Mesenchymal stem cell (in vitro differentiated cells and primary cell): ENCODE measurements at regions not wholly inside any gene's neighbourhood (a gene's known extent, or its start where the extent isn't known, plus 50 kb on each side); places are given as distances from the start of the nearest gene placed in this dataset.
"Not testable (repeated sequence)": the region's sequence is repeated elsewhere in the genome, so short reads cannot be mapped to it uniquely, and the experiment has no call there.

Source experiments
- DNase-seq: peaks from one replicate; pipeline ENCODE4 v3.0.0-alpha.2; 2013
- H2AFZ ChIP-seq: one replicate; pipeline ENCODE4 v1.6.1; 2013; ENCODE audit warnings: low read depth, mild to moderate bottlenecking, control low read depth, inconsistent platforms, low read length, moderate library complexity
- H2AK5ac ChIP-seq: 2 replicates; pipeline ENCODE4 v1.6.1; 2013; ENCODE audit warnings: low read length, moderate library complexity, mild to moderate bottlenecking, inconsistent platforms; ENCODE audit not compliant: severe bottlenecking
- H2BK120ac ChIP-seq: one replicate; pipeline ENCODE4 v1.6.1; 2013; ENCODE audit warnings: low read depth, mild to moderate bottlenecking, inconsistent platforms, low read length, moderate library complexity
- H2BK12ac ChIP-seq, 2 experiments: one replicate each; pipeline ENCODE4 v1.6.1; 2013; ENCODE audit warnings: inconsistent platforms in 2 of 2, low read length in 2 of 2, mild to moderate bottlenecking in 2 of 2, moderate library complexity in 2 of 2, control low read depth in 1 of 2
- H2BK15ac ChIP-seq: one replicate; pipeline ENCODE4 v1.6.1; 2013; ENCODE audit warnings: mild to moderate bottlenecking, low read depth, inconsistent platforms; ENCODE audit not compliant: poor library complexity, severe bottlenecking
- H2BK5ac ChIP-seq: 2 replicates; pipeline ENCODE4 v1.6.1; 2013; ENCODE audit warnings: low read depth, mild to moderate bottlenecking, low read length, control low read depth, inconsistent platforms; ENCODE audit not compliant: poor library complexity, severe bottlenecking
- H3K14ac ChIP-seq, 2 experiments: one replicate each; pipeline ENCODE4 v1.6.1; 2013; ENCODE audit warnings: inconsistent platforms in 2 of 2, low read length in 2 of 2, control low read depth in 1 of 2, mild to moderate bottlenecking in 1 of 2, moderate library complexity in 1 of 2
- H3K18ac ChIP-seq, 2 experiments: one replicate each; pipeline ENCODE4 v1.6.1; 2013; ENCODE audit warnings: inconsistent platforms in 2 of 2, low read length in 2 of 2, control low read depth in 1 of 2, low read depth in 1 of 2, mild to moderate bottlenecking in 1 of 2
- H3K23ac ChIP-seq, 2 experiments: one replicate each; pipeline ENCODE4 v1.6.1; 2013; ENCODE audit warnings: inconsistent platforms in 2 of 2, low read length in 2 of 2, mild to moderate bottlenecking in 2 of 2, moderate library complexity in 2 of 2, control low read depth in 1 of 2
- H3K27ac ChIP-seq: 2 replicates; pipeline ENCODE4 v1.5.1; 2013; ENCODE audit warnings: mild to moderate bottlenecking, moderate library complexity, low read length, control low read depth, inconsistent platforms; ENCODE audit not compliant: poor library complexity, severe bottlenecking
- H3K27me3 ChIP-seq, 2 experiments: 2 replicates each; pipeline versions ENCODE4 v1.6.1 to v1.7.0; 2013; ENCODE audit warnings: low read length in 2 of 2, mild to moderate bottlenecking in 2 of 2, moderate library complexity in 2 of 2, control low read depth in 1 of 2, inconsistent platforms in 1 of 2; ENCODE audit not compliant: control insufficient read depth in 1 of 2, insufficient read depth in 1 of 2
- H3K36me3 ChIP-seq, 2 experiments: 2 replicates each; pipeline versions ENCODE4 v1.6.1 to v1.7.0; 2013; ENCODE audit warnings: low read length in 2 of 2, control low read depth in 1 of 2, inconsistent platforms in 1 of 2, low read depth in 1 of 2, mild to moderate bottlenecking in 1 of 2; ENCODE audit not compliant: insufficient read depth in 2 of 2, control insufficient read depth in 1 of 2
- H3K4ac ChIP-seq, 2 experiments: one replicate each; pipeline ENCODE4 v1.6.1; 2013; ENCODE audit warnings: inconsistent platforms in 2 of 2, low read length in 2 of 2, mild to moderate bottlenecking in 2 of 2, moderate library complexity in 2 of 2, control low read depth in 1 of 2, low read depth in 1 of 2
- H3K4me1 ChIP-seq: 2 replicates; pipeline ENCODE4 v1.6.1; 2013; ENCODE audit warnings: low read depth, low read length, control low read depth; ENCODE audit not compliant: control insufficient read depth, insufficient read depth
- H3K4me2 ChIP-seq: 2 replicates; pipeline ENCODE4 v1.6.1; 2013; ENCODE audit warnings: low read length, mild to moderate bottlenecking, inconsistent platforms; ENCODE audit not compliant: poor library complexity, severe bottlenecking
- H3K4me3 ChIP-seq, 2 experiments: 2 replicates each; pipeline versions ENCODE4 v1.5.1 to v1.7.0; 2013; ENCODE audit warnings: low read length in 2 of 2, mild to moderate bottlenecking in 2 of 2, control low read depth in 1 of 2, low read depth in 1 of 2; ENCODE audit not compliant: insufficient read depth in 1 of 2
- H3K79me1 ChIP-seq: replicated peaks from 2 replicates; pipeline ENCODE4 v1.6.1; 2013; ENCODE audit warnings: mild to moderate bottlenecking, control low read depth, low read length, inconsistent platforms; ENCODE audit not compliant: poor library complexity, severe bottlenecking
- H3K9ac ChIP-seq: 2 replicates; pipeline ENCODE4 v1.7.0; 2013; ENCODE audit warnings: mild to moderate bottlenecking, low read length, moderate library complexity
- H3K9me3 ChIP-seq: 2 replicates; pipeline ENCODE4 v1.7.0; 2013; ENCODE audit warnings: mild to moderate bottlenecking, low read length; ENCODE audit not compliant: control insufficient read depth
- H4K8ac ChIP-seq: one replicate; pipeline ENCODE4 v1.6.1; 2013; ENCODE audit warnings: inconsistent platforms, mild to moderate bottlenecking, low read length, moderate library complexity
- H4K91ac ChIP-seq: one replicate; pipeline ENCODE4 v1.6.1; 2013; ENCODE audit warnings: mild to moderate bottlenecking, low read length, inconsistent platforms
- WGBS: methylation state at CpG from one replicate; pipeline ENCODE4 v1.1.7; 2013; ENCODE audit warnings: mixed read lengths; 5-methylcytosine and 5-hydroxymethylcytosine counted together

- H3K27me3 ChIP-seq, H3K4ac ChIP-seq: not testable (repeated sequence)
- WGBS = 86% methylated on average over 8 of the region's 9 CpGs
These were observed 264.6 kb downstream of the ARHGAP12 start for GRCh38 chr10:31664071-31664470.

GRCh38 chr10:31660300-31660699 is 268.3 kb downstream of the ARHGAP12 start:
- Histone ChIP-seq H3K36me3 (no peaks in the 10 kb centered on the region), H2AK5ac (no peak overlapping the region), H2AFZ (peak overlapping the region; percentile 51), H2BK5ac (no peak overlapping the region), H3K4me2 (no peak overlapping the region), H3K9ac (no peak overlapping the region), H4K8ac (no peak overlapping the region), H3K27ac (no peak overlapping the region), H3K4ac (no peak overlapping the region), H2BK120ac (no peak overlapping the region), H2BK12ac (no peak overlapping the region), H4K91ac (no peak overlapping the region), H3K14ac (no peak overlapping the region), H3K4me3 (no peak overlapping the region), H2BK15ac (no peak overlapping the region), H3K18ac (peak overlapping the region in 1 of 2 experiments; percentile 77), H3K79me1 (no peaks in the 10 kb centered on the region), H3K9me3 (no peaks in the 10 kb centered on the region), H3K4me1 (peaks cover 4% of the 10 kb centered on the region), H3K23ac (no peak overlapping the region), H3K27me3 (no peaks in the 10 kb centered on the region)
- peak; percentile 39 for DNase-seq
- WGBS = 14% methylated on average over 7 of the region's 7 CpGs

More at GRCh38 chr10:31664071-31664470, 264.6 kb downstream of the ARHGAP12 start:
- H2BK12ac ChIP-seq, DNase-seq, H3K18ac ChIP-seq, H3K14ac ChIP-seq, H3K4me3 ChIP-seq, H2BK5ac ChIP-seq, H3K79me1 ChIP-seq, H3K9me3 ChIP-seq, H2BK15ac ChIP-seq, H2BK120ac ChIP-seq, H3K9ac ChIP-seq, H4K91ac ChIP-seq, H2AK5ac ChIP-seq, H3K27ac ChIP-seq, H2AFZ ChIP-seq, H3K4me1 ChIP-seq, H3K4me2 ChIP-seq, H3K36me3 ChIP-seq, H3K23ac ChIP-seq, H4K8ac ChIP-seq: not testable (repeated sequence)

GRCh38 chr10:31659665-31660064 is 269.0 kb downstream of the ARHGAP12 start:
- DNase-seq = no peak
- H2BK5ac ChIP-seq = no peak overlapping the region
- H3K14ac ChIP-seq = no peak overlapping the region
- no peak overlapping the region for H2AFZ ChIP-seq
- H3K36me3 ChIP-seq = no peaks in the 10 kb centered on the region
- H4K8ac ChIP-seq = peak overlapping the region; percentile 4
- no peak overlapping the region for H3K23ac ChIP-seq
- no peak overlapping the region for H3K27ac ChIP-seq
- H2BK15ac ChIP-seq = no peak overlapping the region
- no peak overlapping the region for H3K4me2 ChIP-seq
- H2AK5ac ChIP-seq = peak overlapping the region; percentile 22
- H3K18ac ChIP-seq = peak overlapping the region; percentile 46 to 77
- H2BK12ac ChIP-seq = peak overlapping the region in 1 of 2 experiments; percentile 5
- no peak overlapping the region for H3K4me3 ChIP-seq
- 73% methylated on average over 4 of the region's 4 CpGs for WGBS
- no peak overlapping the region for H3K9ac ChIP-seq
- H3K4ac ChIP-seq = no peak overlapping the region
- H3K4me1 ChIP-seq = peaks cover 4% of the 10 kb centered on the region
- H2BK120ac ChIP-seq = peak overlapping the region; percentile 77
- peak overlapping the region; percentile 46 for H4K91ac ChIP-seq
- H3K79me1 ChIP-seq = no peaks in the 10 kb centered on the region
- H3K9me3 ChIP-seq = no peaks in the 10 kb centered on the region
- no peaks in the 10 kb centered on the region for H3K27me3 ChIP-seq

GRCh38 chr10:31657434-31657872 is 271.2 kb downstream of the ARHGAP12 start:
- WGBS = 100% methylated on average over 2 of the region's 2 CpGs
- H3K9ac ChIP-seq = peak overlapping the region; percentile 66
- H3K79me1 ChIP-seq = no peaks in the 10 kb centered on the region
- DNase-seq = no peak
- H3K9me3 ChIP-seq = no peaks in the 10 kb centered on the region
- H3K4ac ChIP-seq = no peak overlapping the region
- H3K4me1 ChIP-seq = peaks cover 4% of the 10 kb centered on the region
- H3K14ac ChIP-seq = no peak overlapping the region
- H2BK12ac ChIP-seq = no peak overlapping the region
- H3K4me3 ChIP-seq = no peak overlapping the region
- H2BK120ac ChIP-seq = no peak overlapping the region
- no peak overlapping the region for H3K23ac ChIP-seq
- no peaks in the 10 kb centered on the region for H3K36me3 ChIP-seq
- H2AFZ ChIP-seq = no peak overlapping the region
- H3K27ac ChIP-seq = peak overlapping the region; percentile 25
- no peak overlapping the region for H4K91ac ChIP-seq
- no peak overlapping the region for H2BK5ac ChIP-seq
- no peak overlapping the region for H4K8ac ChIP-seq
- H2BK15ac ChIP-seq = no peak overlapping the region
- H3K18ac ChIP-seq = no peak overlapping the region
- no peaks in the 10 kb centered on the region for H3K27me3 ChIP-seq
- no peak overlapping the region for H2AK5ac ChIP-seq
- no peak overlapping the region for H3K4me2 ChIP-seq
